ENCODE measurements at regions not wholly inside any gene's neighbourhood (a gene's known extent, or its start where the extent isn't known, plus 50 kb on each side); places are given as distances from the start of the nearest gene placed in this dataset.

- TF ChIP-seq CTCF (IDR thresholded peaks at IDR 0.05; ENCODE audit: low read depth, low read length, missing input control) = no peak
These were observed 468.1 kb upstream of the MARCKS start (continued) for GRCh38 chr6:113388996-113389395.

- H3K27ac ChIP-seq (ENCODE audit: low read depth in 1 of 2, low read length in 2 of 2) = no peak overlapping the region
- H3K27me3 ChIP-seq (ENCODE audit: control insufficient read depth in 4 of 4, insufficient read depth in 4 of 4, low read length in 3 of 4) = no peaks in the 10 kb centered on the region
- H3K36me3 ChIP-seq (ENCODE audit: control insufficient read depth in 4 of 4, insufficient read depth in 3 of 4, low read depth in 1 of 4, low read length in 3 of 4) = no peaks in the 10 kb centered on the region
- WGBS = 83% methylated on average over 3 of the region's 3 CpGs
- no peaks in the 10 kb centered on the region for H3K4me1 ChIP-seq (ENCODE audit: control insufficient read depth in 4 of 4, insufficient read depth in 4 of 4, low read length in 3 of 4)
- H3K9me3 ChIP-seq (ENCODE audit: control insufficient read depth in 4 of 4, low read length in 3 of 4) = no peaks in the 10 kb centered on the region
- DNase-seq (ENCODE audit: low spot score) = no peak
- TF ChIP-seq FOXA2 (IDR thresholded peaks at IDR 0.05) (no peak), NR2F2 (IDR thresholded peaks at IDR 0.05) (peak; percentile 16)
- H3K9ac ChIP-seq (ENCODE audit: low read depth in 1 of 2, low read length in 2 of 2) = no peak overlapping the region
- H3K4me3 ChIP-seq (ENCODE audit: low read depth in 1 of 3, low read length in 3 of 3) = no peak overlapping the region
These were observed 464.5 kb upstream of the MARCKS start for GRCh38 chr6:113392551-113393055.

- no peaks in the 10 kb centered on the region for H3K27me3 ChIP-seq (ENCODE audit: control insufficient read depth in 4 of 4, insufficient read depth in 4 of 4, low read length in 3 of 4)
- 88% methylated on average over 4 of the region's 4 CpGs for WGBS
- no peak overlapping the region for H3K4me3 ChIP-seq (ENCODE audit: low read depth in 1 of 3, low read length in 3 of 3)
- TF ChIP-seq ZBTB33 (IDR thresholded peaks at IDR 0.05) (no peak), RXRA (IDR thresholded peaks at IDR 0.05) (no peak), HNF4G (IDR thresholded peaks at IDR 0.05) (no peak), HNF4A (conservative IDR thresholded peaks at IDR 0.05) (no peak), CTCF (IDR thresholded peaks at IDR 0.05; ENCODE audit: low read depth, low read length, missing input control) (no peak), MAX (IDR thresholded peaks at IDR 0.05) (no peak), NR2F2 (IDR thresholded peaks at IDR 0.05) (no peak)
- no peaks in the 10 kb centered on the region for H3K9me3 ChIP-seq (ENCODE audit: control insufficient read depth in 4 of 4, low read length in 3 of 4)
- DNase-seq (ENCODE audit: low spot score) = no peak
- no peaks in the 10 kb centered on the region for H3K36me3 ChIP-seq (ENCODE audit: control insufficient read depth in 4 of 4, insufficient read depth in 3 of 4, low read depth in 1 of 4, low read length in 3 of 4)
- H3K27ac ChIP-seq (ENCODE audit: low read depth in 1 of 2, low read length in 2 of 2) = no peak overlapping the region
- no peaks in the 10 kb centered on the region for H3K4me1 ChIP-seq (ENCODE audit: control insufficient read depth in 4 of 4, insufficient read depth in 4 of 4, low read length in 3 of 4)
- H3K9ac ChIP-seq (ENCODE audit: low read depth in 1 of 2, low read length in 2 of 2) = no peak overlapping the region
These were observed 462.9 kb upstream of the MARCKS start for GRCh38 chr6:113394216-113394615.

- Histone ChIP-seq H3K27ac (ENCODE audit: low read depth in 1 of 2, low read length in 2 of 2) (no peak overlapping the region), H3K27me3 (ENCODE audit: control insufficient read depth in 4 of 4, insufficient read depth in 4 of 4, low read length in 3 of 4) (no peaks in the 10 kb centered on the region), H3K9ac (ENCODE audit: low read depth in 1 of 2, low read length in 2 of 2) (no peak overlapping the region), H3K4me1 (ENCODE audit: control insufficient read depth in 4 of 4, insufficient read depth in 4 of 4, low read length in 3 of 4) (no peaks in the 10 kb centered on the region), H3K4me3 (ENCODE audit: low read depth in 1 of 3, low read length in 3 of 3) (no peak overlapping the region), H3K36me3 (ENCODE audit: control insufficient read depth in 4 of 4, insufficient read depth in 3 of 4, low read depth in 1 of 4, low read length in 3 of 4) (no peaks in the 10 kb centered on the region), H3K9me3 (ENCODE audit: control insufficient read depth in 4 of 4, low read length in 3 of 4) (no peaks in the 10 kb centered on the region)
- no peak for TF ChIP-seq NR2F2 (IDR thresholded peaks at IDR 0.05)
- TF ChIP-seq REST (IDR thresholded peaks at IDR 0.05) = no peak
- TF ChIP-seq RAD21 (IDR thresholded peaks at IDR 0.05) = no peak
- no peak for TF ChIP-seq FOXA2 (IDR thresholded peaks at IDR 0.05)
- TF ChIP-seq JUND (IDR thresholded peaks at IDR 0.05) = no peak
- TF ChIP-seq YY1 (IDR thresholded peaks at IDR 0.05) = no peak
- no peak for TF ChIP-seq HNF4G (IDR thresholded peaks at IDR 0.05)
- 91% methylated on average over 2 of the region's 2 CpGs for WGBS
- no peak for DNase-seq (ENCODE audit: low spot score)
These were observed 462.4 kb upstream of the MARCKS start for GRCh38 chr6:113394729-113395128.
